H9 (cell line): ENCODE measurements at regions not wholly inside any gene's neighbourhood (a gene's known extent, or its start where the extent isn't known, plus 50 kb on each side); places are given as distances from the start of the nearest gene placed in this dataset.

Experiments used
- DNase-seq: peaks from one replicate; pipeline ENCODE4 v3.0.0-alpha.2; 2017
- H2AFZ ChIP-seq: one replicate; pipeline ENCODE4 v1.6.1; 2013; ENCODE audit warnings: mild to moderate bottlenecking, low read length, control low read depth, moderate library complexity
- H2AK5ac ChIP-seq: 2 replicates; pipeline ENCODE4 v1.6.1; 2013; ENCODE audit warnings: low read length, control low read depth, mixed read lengths; ENCODE audit not compliant: insufficient read length
- H2BK120ac ChIP-seq: one replicate; pipeline ENCODE4 v1.6.1; 2013; ENCODE audit warnings: low read depth, mild to moderate bottlenecking, low read length, control low read depth, inconsistent platforms; ENCODE audit not compliant: poor library complexity, severe bottlenecking
- H2BK12ac ChIP-seq: 2 replicates; pipeline ENCODE4 v1.6.1; 2013; ENCODE audit warnings: low read length, control low read depth, mixed read lengths, low read depth; ENCODE audit not compliant: insufficient read length
- H2BK15ac ChIP-seq: 2 replicates; pipeline ENCODE4 v1.6.1; 2013; ENCODE audit warnings: low read depth, low read length, control low read depth
- H2BK20ac ChIP-seq: one replicate; pipeline ENCODE4 v1.6.1; 2013; ENCODE audit warnings: low read depth, mild to moderate bottlenecking, low read length, control low read depth, inconsistent platforms; ENCODE audit not compliant: poor library complexity, severe bottlenecking
- H2BK5ac ChIP-seq: 2 replicates; pipeline ENCODE4 v1.6.1; 2013; ENCODE audit warnings: low read length, control low read depth, mixed read lengths; ENCODE audit not compliant: insufficient read length
- H3K14ac ChIP-seq: 2 replicates; pipeline ENCODE4 v1.6.1; 2013; ENCODE audit warnings: low read length, control low read depth; ENCODE audit not compliant: insufficient read depth
- H3K18ac ChIP-seq: 2 replicates; pipeline ENCODE4 v1.6.1; 2013; ENCODE audit warnings: low read depth, mild to moderate bottlenecking, mixed read lengths, low read length, control low read depth; ENCODE audit not compliant: insufficient read length
- H3K23ac ChIP-seq: 2 replicates; pipeline ENCODE4 v1.6.1; 2013; ENCODE audit warnings: low read length, control low read depth, mixed read lengths, low read depth; ENCODE audit not compliant: insufficient read length
- H3K23me2 ChIP-seq: 2 replicates; pipeline ENCODE4 v1.6.1; 2013; ENCODE audit warnings: low read depth, mild to moderate bottlenecking, mixed read lengths, low read length, control low read depth; ENCODE audit not compliant: insufficient read length, poor library complexity, severe bottlenecking
- H3K27ac ChIP-seq: 2 replicates; pipeline ENCODE4 v1.5.1; 2013; ENCODE audit warnings: low read length, control low read depth, mixed read lengths, low read depth; ENCODE audit not compliant: insufficient read length
- H3K27me3 ChIP-seq: 2 replicates; pipeline ENCODE4 v1.6.1; 2013; ENCODE audit warnings: low read length, control low read depth, inconsistent platforms; ENCODE audit not compliant: insufficient read depth
- H3K4ac ChIP-seq: 2 replicates; pipeline ENCODE4 v1.6.1; 2013; ENCODE audit warnings: low read depth, mild to moderate bottlenecking, control low read depth, inconsistent platforms, low read length, moderate library complexity
- H3K4me1 ChIP-seq: 2 replicates; pipeline ENCODE4 v1.6.1; 2013; ENCODE audit warnings: low read length, control low read depth, inconsistent platforms; ENCODE audit not compliant: insufficient read depth
- H3K4me2 ChIP-seq: 2 replicates; pipeline ENCODE4 v1.6.1; 2013; ENCODE audit warnings: low read length, control low read depth, mixed read lengths; ENCODE audit not compliant: insufficient read length, insufficient read depth
- H3K56ac ChIP-seq: 2 replicates; pipeline ENCODE4 v1.6.1; 2013; ENCODE audit warnings: low read depth, mild to moderate bottlenecking, mixed read lengths, low read length, control low read depth; ENCODE audit not compliant: insufficient read length
- H3K79me1 ChIP-seq: 2 replicates; pipeline ENCODE4 v1.6.1; 2013; ENCODE audit warnings: low read depth, mild to moderate bottlenecking, moderate library complexity, low read length, control low read depth, inconsistent platforms; ENCODE audit not compliant: insufficient read depth, poor library complexity, severe bottlenecking
- H3K79me2 ChIP-seq: 2 replicates; pipeline ENCODE4 v1.6.1; 2013; ENCODE audit warnings: low read length, control low read depth, inconsistent platforms; ENCODE audit not compliant: insufficient read depth
- H3K9ac ChIP-seq: 2 replicates; pipeline ENCODE4 v1.6.1; 2013; ENCODE audit warnings: low read length, control low read depth, mixed read lengths; ENCODE audit not compliant: insufficient read length; ENCODE audit errors: extremely low read depth
- H3K9me3 ChIP-seq: one replicate; pipeline ENCODE4 v1.6.1; 2013; ENCODE audit warnings: low read depth, low read length, inconsistent platforms; ENCODE audit not compliant: control insufficient read depth
- H3T11ph ChIP-seq: one replicate; pipeline ENCODE4 v1.6.1; 2013; ENCODE audit warnings: mild to moderate bottlenecking, low read length, control low read depth, inconsistent platforms
- H4K20me1 ChIP-seq: one replicate; pipeline ENCODE4 v1.6.1; 2013; ENCODE audit not compliant: control insufficient read depth, insufficient read length, insufficient read depth
- H4K5ac ChIP-seq: 2 replicates; pipeline ENCODE4 v1.6.1; 2013; ENCODE audit warnings: low read depth, mild to moderate bottlenecking, mixed read lengths, low read length, control low read depth; ENCODE audit not compliant: insufficient read length
- H4K8ac ChIP-seq: replicated peaks from 2 replicates; pipeline ENCODE4 v1.6.1; 2013; ENCODE audit warnings: low read length, control low read depth, mixed read lengths, low read depth; ENCODE audit not compliant: insufficient read length
- H4K91ac ChIP-seq: 2 replicates; pipeline ENCODE4 v1.6.1; 2013; ENCODE audit warnings: low read depth, mild to moderate bottlenecking, moderate library complexity, mixed read lengths, low read length, control low read depth; ENCODE audit not compliant: insufficient read length
- H3K27ac Mint-ChIP-seq, 3 experiments: 2 replicates in 2 of 3; 3 replicates in 1 of 3; pipeline ENCODE4 v1.8.0; 2020 to 2021; ENCODE audit warnings: mixed read lengths in 3 of 3, mild to moderate bottlenecking in 1 of 3, moderate library complexity in 1 of 3
- H3K27me3 Mint-ChIP-seq: 2 replicates; pipeline ENCODE4 v1.8.0; 2021; ENCODE audit warnings: low read depth, mild to moderate bottlenecking, moderate library complexity, mixed read lengths
- H3K36me3 Mint-ChIP-seq, 3 experiments: 2 replicates in 2 of 3; 3 replicates in 1 of 3; pipeline ENCODE4 v1.8.0; 2020 to 2021; ENCODE audit warnings: low read depth in 3 of 3, mixed read lengths in 3 of 3; ENCODE audit not compliant: insufficient read depth in 1 of 3
- H3K4me1 Mint-ChIP-seq, 2 experiments: 2 replicates each; pipeline ENCODE4 v1.8.0; 2020; ENCODE audit warnings: mixed read lengths in 2 of 2
- H3K4me3 Mint-ChIP-seq, 2 experiments: 2 replicates in 1 of 2; 3 replicates in 1 of 2; pipeline ENCODE4 v1.8.0; 2020 to 2021; ENCODE audit warnings: mild to moderate bottlenecking in 2 of 2, mixed read lengths in 2 of 2, moderate library complexity in 1 of 2
- H3K9me3 Mint-ChIP-seq, 2 experiments: 2 replicates in 1 of 2; 3 replicates in 1 of 2; pipeline ENCODE4 v1.8.0; 2020; ENCODE audit warnings: mild to moderate bottlenecking in 2 of 2, mixed read lengths in 2 of 2, moderate library complexity in 1 of 2
- CTCF ChIP-seq: fragments of 200-600 bp; sonication (generic); conservative IDR thresholded peaks from 3 replicates; pipeline ENCODE4 v1.8.0; 2021; ENCODE audit warnings: antibody characterized with exemption, mild to moderate bottlenecking
- WGBS: extraction: QIAGEN DNeasy Blood & Tissue Kit; methylation state at CpG from one replicate; pipeline ENCODE4 v1.1.7; 2013; ENCODE audit warnings: missing lambda C conversion rate, low lambda C conversion rate, mixed read lengths; ENCODE audit not compliant: insufficient read length; ENCODE audit errors: extremely low coverage; 5-methylcytosine and 5-hydroxymethylcytosine counted together

DNA sequence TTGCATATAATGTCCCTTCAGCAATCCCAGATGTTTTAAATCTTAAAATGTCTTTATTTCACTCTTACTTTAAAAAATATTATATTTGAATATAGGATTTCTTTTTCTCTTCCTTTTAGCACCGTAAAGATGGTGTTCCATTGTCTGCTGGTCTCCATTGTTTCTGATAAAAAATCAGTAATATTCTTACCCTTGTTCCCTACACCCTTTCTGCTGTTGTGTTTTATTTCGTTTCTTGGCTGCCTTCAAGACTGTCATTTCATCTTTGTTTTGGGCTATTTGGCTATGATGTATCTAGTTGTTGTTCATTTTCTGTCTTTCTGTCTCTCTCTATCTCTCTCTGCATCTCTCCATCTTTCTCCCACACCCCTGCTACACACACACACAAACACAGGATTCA, 197.9 kb downstream of the IRX2 start:
- peaks cover 4% of the 10 kb centered on the region for H3K27me3 Mint-ChIP-seq
- no peaks in the 10 kb centered on the region for H3K79me2 ChIP-seq
- H2BK15ac ChIP-seq = no peak overlapping the region
- H3K4ac ChIP-seq = no peak overlapping the region
- no peak overlapping the region for H2BK12ac ChIP-seq
- H3K9me3 Mint-ChIP-seq = peaks cover 31 to 40% of the 10 kb centered on the region in 2 experiments
- H3K23ac ChIP-seq = no peak overlapping the region
- H3K27ac Mint-ChIP-seq = no peak overlapping the region
- no peak overlapping the region for H2BK5ac ChIP-seq
- H4K91ac ChIP-seq = no peak overlapping the region
- no peak overlapping the region for H3T11ph ChIP-seq
- no CpG with 5 or more reads among the region's 2 CpGs for WGBS
- TF ChIP-seq CTCF = no peak
- H4K5ac ChIP-seq = no peak overlapping the region
- no peak overlapping the region for H3K27ac ChIP-seq
- H3K9ac ChIP-seq = no peak overlapping the region
- no peak overlapping the region for H3K56ac ChIP-seq
- H4K8ac ChIP-seq = no peak overlapping the region
- H3K4me1 Mint-ChIP-seq = no peaks in the 10 kb centered on the region
- H3K4me2 ChIP-seq = no peak overlapping the region
- no peak overlapping the region for H2AFZ ChIP-seq
- no peak overlapping the region for H3K14ac ChIP-seq
- H3K23me2 ChIP-seq = no peaks in the 10 kb centered on the region
- H4K20me1 ChIP-seq = no peaks in the 10 kb centered on the region
- no peak for DNase-seq
- no peak overlapping the region for H2AK5ac ChIP-seq
- H3K4me3 Mint-ChIP-seq = no peak overlapping the region
- no peaks in the 10 kb centered on the region for H3K27me3 ChIP-seq
- no peaks in the 10 kb centered on the region for H3K4me1 ChIP-seq
- H3K18ac ChIP-seq = no peak overlapping the region
- peaks cover 12 to 27% (median 14%) of the 10 kb centered on the region in 3 experiments for H3K36me3 Mint-ChIP-seq
- H2BK20ac ChIP-seq = no peak overlapping the region
- no peak overlapping the region for H2BK120ac ChIP-seq
- peaks cover 4% of the 10 kb centered on the region for H3K9me3 ChIP-seq
- H3K79me1 ChIP-seq = no peaks in the 10 kb centered on the region
